ENCODE measurements at regions not wholly inside any gene's neighbourhood (a gene's known extent, or its start where the extent isn't known, plus 50 kb on each side); places are given as distances from the start of the nearest gene placed in this dataset.

- no peak for TF ChIP-seq POLR2A (IDR thresholded peaks at IDR 0.05; ENCODE audit: low read depth, low read length)
- TF ChIP-seq POLR2AphosphoS5 (IDR thresholded peaks at IDR 0.05; ENCODE audit: low read depth, low read length), result no peak
- no peak for TF ChIP-seq TAF1 (IDR thresholded peaks at IDR 0.05; ENCODE audit: borderline replicate concordance, low read depth, low read length)
Measured at GRCh38 chr5:62059960-62060359, 246.0 kb upstream of the KIF2A start.
